HG03095 (cell line): ENCODE measurements at regions not wholly inside any gene's neighbourhood (a gene's known extent, or its start where the extent isn't known, plus 50 kb on each side); places are given as distances from the start of the nearest gene placed in this dataset.

Source experiments
- ATAC-seq: cut with Tn5 transposase; IDR thresholded peaks from one replicate; pipeline ENCODE4 v1.9.1; 2021; ENCODE audit warnings: moderate library complexity; ENCODE audit not compliant: unreplicated experiment

- no peak for ATAC-seq
These were observed 523.2 kb upstream of the IGFBP7 start for GRCh38 chr4:57633212-57633859.

- no peak for ATAC-seq
These were observed 522.4 kb upstream of the IGFBP7 start for GRCh38 chr4:57632564-57632963.

- no peak for ATAC-seq
These were observed 521.0 kb upstream of the IGFBP7 start for GRCh38 chr4:57631147-57631546.

- no peak for ATAC-seq
These were observed 517.8 kb upstream of the IGFBP7 start for GRCh38 chr4:57628004-57628403.

GRCh38 chr4:57614257-57614932, 504.2 kb upstream of the IGFBP7 start:
- no peak for ATAC-seq

GRCh38 chr4:57612279-57612678, 502.1 kb upstream of the IGFBP7 start:
- no peak for ATAC-seq

- no peak for ATAC-seq
These were observed 497.5 kb upstream of the IGFBP7 start for GRCh38 chr4:57607566-57608180.

- ATAC-seq = no peak
These were observed 495.2 kb upstream of the IGFBP7 start for GRCh38 chr4:57605376-57605775.

- ATAC-seq = no peak
These were observed 492.0 kb upstream of the IGFBP7 start for GRCh38 chr4:57602141-57602540.

GRCh38 chr4:57591073-57591472, 480.9 kb upstream of the IGFBP7 start:
- no peak for ATAC-seq

GRCh38 chr4:57588557-57588956, 478.4 kb upstream of the IGFBP7 start:
- no peak for ATAC-seq

- no peak for ATAC-seq
These were observed 470.8 kb upstream of the IGFBP7 start for GRCh38 chr4:57580710-57581599.

GRCh38 chr4:57575426-57575825, 465.2 kb upstream of the IGFBP7 start:
- ATAC-seq = no peak

- no peak for ATAC-seq
These were observed 444.4 kb upstream of the IGFBP7 start for GRCh38 chr4:57554556-57555092.

- ATAC-seq = no peak
These were observed 443.5 kb upstream of the IGFBP7 start for GRCh38 chr4:57553728-57554127.

GRCh38 chr4:57550198-57550597, 440.0 kb upstream of the IGFBP7 start:
- ATAC-seq = no peak

GRCh38 chr4:57548856-57549255, 438.7 kb upstream of the IGFBP7 start:
- ATAC-seq = no peak

GRCh38 chr4:57544811-57545654, 434.8 kb upstream of the IGFBP7 start:
- no peak for ATAC-seq

- no peak for ATAC-seq
These were observed 394.8 kb upstream of the IGFBP7 start for GRCh38 chr4:57504797-57505530.
